ENCODE measurements at regions not wholly inside any gene's neighbourhood (a gene's known extent, or its start where the extent isn't known, plus 50 kb on each side); places are given as distances from the start of the nearest gene placed in this dataset.

GRCh38 chr12:124720681-124721500 lies 142.8 kb downstream of the SCARB1 start:
- peak overlapping the region; percentile 72; the same call in 1 of the 2 replicates for H2BK120ac ChIP-seq (ENCODE audit: low read depth, low read length)
- no peak for TF ChIP-seq MXI1 (IDR thresholded peaks at IDR 0.05; ENCODE audit: borderline replicate concordance, low read depth, low read length)
- no peak for TF ChIP-seq SMC3 (IDR thresholded peaks at IDR 0.05; ENCODE audit: low read depth, low read length)
- no peak for TF ChIP-seq MAFK (IDR thresholded peaks at IDR 0.05; ENCODE audit: low read depth, low read length)
- no peak for TF ChIP-seq RFX5 (IDR thresholded peaks at IDR 0.05; ENCODE audit: low read depth, low read length)
- TF ChIP-seq USF2 (IDR thresholded peaks at IDR 0.05; ENCODE audit: low read depth, low read length): no peak
- TF ChIP-seq RAD21 (IDR thresholded peaks at IDR 0.05; ENCODE audit: low read length): no peak
- no peak for TF ChIP-seq ELK1 (IDR thresholded peaks at IDR 0.05; ENCODE audit: borderline replicate concordance, low read depth, low read length)
- TF ChIP-seq NFE2L2 (IDR thresholded peaks at IDR 0.05; ENCODE audit: low read depth, low read length): no peak
- no peak for TF ChIP-seq FOS (IDR thresholded peaks at IDR 0.05; ENCODE audit: low read depth, low read length)
- TF ChIP-seq CTCF (conservative IDR thresholded peaks at IDR 0.05; ENCODE audit: low read depth, low read length): no peak
- TF ChIP-seq RCOR1 (IDR thresholded peaks at IDR 0.05; ENCODE audit: insufficient replicate concordance, low read length): no peak
- no peak for TF ChIP-seq CEBPB (IDR thresholded peaks at IDR 0.05; ENCODE audit: low read depth, low read length)
- TF ChIP-seq MAZ (IDR thresholded peaks at IDR 0.05; ENCODE audit: borderline replicate concordance, low read depth, low read length): no peak

More at GRCh38 chr12:124720681-124721500, 142.8 kb downstream of the SCARB1 start:
- Histone ChIP-seq H3K9ac (ENCODE audit: low read depth, low read length) (no peak overlapping the region; the same call in 1 of the 2 replicates), H4K8ac (ENCODE audit: low read depth in 2 of 2, low read length in 2 of 2) (peak overlapping the region in 1 of 2 experiments; percentile 62; a peak in 1 of 4 replicates), H3K23ac (ENCODE audit: low read depth, low read length) (peak overlapping the region; percentile 73; the same call in 1 of the 2 replicates), H4K5ac (ENCODE audit: low read depth, low read length) (peak overlapping the region; percentile 28), H2AK5ac (ENCODE audit: low read depth, low read length) (peak overlapping the region; percentile 48; the same call in 1 of the 2 replicates), H3K4ac (ENCODE audit: low read depth, low read length) (peak overlapping the region; percentile 70), H3K27me3 (ENCODE audit: control insufficient read depth, insufficient read depth, low read length) (no peaks in the 10 kb centered on the region), H2AFZ (replicated peaks; ENCODE audit: low read length, poor library complexity) (peak overlapping the region; percentile 45), H3K18ac (ENCODE audit: low read depth, low read length) (peak overlapping the region; percentile 61), H3K4me1 (ENCODE audit: control insufficient read depth, insufficient read depth, low read length) (peaks cover 12% of the 10 kb centered on the region), H3K56ac (ENCODE audit: extremely low read depth, insufficient read depth, low read length) (no peak overlapping the region), H2BK15ac (ENCODE audit: low read depth, low read length) (peak overlapping the region; percentile 47; the same call in 1 of the 3 replicates), H2BK20ac (ENCODE audit: low read depth, low read length) (peak overlapping the region; percentile 85), H3K9me3 (ENCODE audit: control insufficient read depth, insufficient read depth, low read length) (peaks cover 3% of the 10 kb centered on the region; the same call in 1 of the 2 replicates), H3K27ac (ENCODE audit: insufficient read depth, low read length) (peak overlapping the region; percentile 9; the same call in 1 of the 2 replicates), H3K4me2 (ENCODE audit: low read depth, low read length) (no peak overlapping the region; the same call in 1 of the 2 replicates), H2BK5ac (ENCODE audit: low read depth, low read length, poor library complexity, severe bottlenecking) (peak overlapping the region; percentile 50), H3K36me3 (ENCODE audit: control insufficient read depth, insufficient read depth, low read length) (no peaks in the 10 kb centered on the region), H4K20me1 (ENCODE audit: insufficient read depth, low read length) (peaks cover 3% of the 10 kb centered on the region; the same call in 1 of the 2 replicates), H3K4me3 (ENCODE audit: insufficient read depth, low read depth, low read length) (no peak overlapping the region), H2AK9ac (replicated peaks; ENCODE audit: low read depth, low read length, poor library complexity) (peak overlapping the region; percentile 3), H4K91ac (ENCODE audit: insufficient read depth, low read depth, low read length) (peak overlapping the region; percentile 37), H3K79me1 (ENCODE audit: low read depth in 1 of 2, low read length in 2 of 2) (no peaks in the 10 kb centered on the region), H3K14ac (replicated peaks; ENCODE audit: low read depth, low read length) (peak overlapping the region; percentile 82), H3K9me1 (ENCODE audit: insufficient read depth, low read length) (no peaks in the 10 kb centered on the region; the same call in 1 of the 2 replicates)
- DNase-seq (peak; percentile 60), ATAC-seq (ENCODE audit: low read depth) (peak; percentile 56)
- 100% methylated on average over 3 of the region's 16 CpGs; no CpG with 5 or more reads in 1 of the 2 experiments for WGBS, 2 experiments (ENCODE audit: extremely low coverage in 2 of 2, insufficient read length in 1 of 2)
- BruUV-seq (replicated peaks): no TSS peak
- POLR2A ChIA-PET (ENCODE audit: unreplicated experiment): no interaction called here
- CTCF ChIA-PET: interaction anchor here (1.1 to 1.2 kb wide), 2 partner anchors 10 to 20 kb away, joined by 3 read pairs; no protein-coding TSS in a partner anchor
- intact Hi-C loops (cut with micrococcal nuclease) (no loop called here), dilution Hi-C loops (cut with HindIII; ENCODE audit: low sequenced_read_pairs, unreplicated experiment) (no loop called here), in situ Hi-C loops (cut with MboI; ENCODE audit: low sequenced_read_pairs) (no loop called here)

Data from IMR-90 (cell line).